ENCODE measurements at regions not wholly inside any gene's neighbourhood (a gene's known extent, or its start where the extent isn't known, plus 50 kb on each side); places are given as distances from the start of the nearest gene placed in this dataset.

- DNase-seq (ENCODE audit: low read depth in 1 of 2, low spot score in 1 of 2): no peak
- no peak for TF ChIP-seq GABPA (IDR thresholded peaks at IDR 0.05; ENCODE audit: low read depth)
- TF ChIP-seq REST (IDR thresholded peaks at IDR 0.05; ENCODE audit: insufficient replicate concordance, low read depth): no peak
- no peak for TF ChIP-seq SPI1 (IDR thresholded peaks at IDR 0.05; ENCODE audit: borderline replicate concordance, low read depth)
- TF ChIP-seq CTCF (IDR thresholded peaks at IDR 0.05; ENCODE audit: insufficient read depth, low read length): no peak
- TF ChIP-seq POLR2AphosphoS5 (IDR thresholded peaks at IDR 0.05; ENCODE audit: low read depth): no peak
These were observed 924.9 kb downstream of the TBC1D22A start for GRCh38 chr22:47687346-47687655.

GRCh38 chr22:47686594-47687345, 924.3 kb downstream of the TBC1D22A start:
- H3K4me3 ChIP-seq (replicated peaks; ENCODE audit: insufficient read depth, low read length): no peak overlapping the region
- TF ChIP-seq REST (IDR thresholded peaks at IDR 0.05; ENCODE audit: insufficient replicate concordance, low read depth): no peak
- no peak for TF ChIP-seq POLR2AphosphoS5 (IDR thresholded peaks at IDR 0.05; ENCODE audit: low read depth)
- TF ChIP-seq CTCF (IDR thresholded peaks at IDR 0.05; ENCODE audit: insufficient read depth, low read length): no peak
- no peak for TF ChIP-seq GABPA (IDR thresholded peaks at IDR 0.05; ENCODE audit: low read depth)
- TF ChIP-seq SPI1 (IDR thresholded peaks at IDR 0.05; ENCODE audit: borderline replicate concordance, low read depth): no peak
- no peak for DNase-seq (ENCODE audit: low read depth in 1 of 2, low spot score in 1 of 2)
- H3K27ac ChIP-seq (replicated peaks): no peak overlapping the region
- H3K27me3 ChIP-seq (ENCODE audit: insufficient read depth, poor library complexity, severe bottlenecking): no peaks in the 10 kb centered on the region

More at GRCh38 chr22:47687346-47687655, 924.9 kb downstream of the TBC1D22A start:
- Histone ChIP-seq H3K27ac (replicated peaks) (no peak overlapping the region), H3K4me3 (replicated peaks; ENCODE audit: insufficient read depth, low read length) (no peak overlapping the region), H3K27me3 (ENCODE audit: insufficient read depth, poor library complexity, severe bottlenecking) (no peaks in the 10 kb centered on the region)

GRCh38 chr22:47681411-47682165, 919.1 kb downstream of the TBC1D22A start:
- no peak for DNase-seq (ENCODE audit: low read depth in 1 of 2, low spot score in 1 of 2)
- H3K27ac ChIP-seq (replicated peaks): no peak overlapping the region
- H3K27me3 ChIP-seq (ENCODE audit: insufficient read depth, poor library complexity, severe bottlenecking): no peaks in the 10 kb centered on the region

More at GRCh38 chr22:47681411-47682165, 919.1 kb downstream of the TBC1D22A start:
- no peak for TF ChIP-seq SPI1 (IDR thresholded peaks at IDR 0.05; ENCODE audit: borderline replicate concordance, low read depth)
- TF ChIP-seq GABPA (IDR thresholded peaks at IDR 0.05; ENCODE audit: low read depth): no peak
- TF ChIP-seq POLR2AphosphoS5 (IDR thresholded peaks at IDR 0.05; ENCODE audit: low read depth): no peak
- no peak for TF ChIP-seq REST (IDR thresholded peaks at IDR 0.05; ENCODE audit: insufficient replicate concordance, low read depth)
- no peak for TF ChIP-seq CTCF (IDR thresholded peaks at IDR 0.05; ENCODE audit: insufficient read depth, low read length)
- H3K4me3 ChIP-seq (replicated peaks; ENCODE audit: insufficient read depth, low read length): no peak overlapping the region

All from HL-60 (cell line).